ENCODE measurements at regions not wholly inside any gene's neighbourhood (a gene's known extent, or its start where the extent isn't known, plus 50 kb on each side); places are given as distances from the start of the nearest gene placed in this dataset.

DNA sequence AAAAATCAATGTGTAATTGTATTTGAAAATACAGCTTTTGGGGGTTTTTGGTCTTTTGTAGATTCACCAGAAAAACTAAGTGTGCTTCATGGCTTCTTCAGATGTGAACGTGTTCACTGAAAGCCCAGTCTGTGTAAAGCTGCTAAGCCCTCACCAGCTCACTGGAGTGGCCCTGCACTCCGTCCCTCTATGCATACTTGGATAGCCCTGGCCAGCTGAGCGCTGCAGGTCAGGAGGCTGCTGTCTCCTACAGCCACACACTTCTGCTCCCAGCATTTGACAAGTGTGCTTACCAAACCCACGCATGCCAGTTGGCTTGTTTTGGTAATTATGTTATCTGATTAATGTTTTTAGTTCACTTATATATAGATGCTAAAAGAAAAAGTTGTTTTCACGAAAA, 163.5 kb downstream of the TLR5 start:
- Histone ChIP-seq H3K4me3 (ENCODE audit: low read depth, low read length) (no peak overlapping the region), H3K27ac (no peak overlapping the region), H3K27me3 (ENCODE audit: insufficient read depth, low read depth, severe bottlenecking) (no peaks in the 10 kb centered on the region), H3K36me3 (no peaks in the 10 kb centered on the region), H3K9me3 (ENCODE audit: severe bottlenecking) (no peaks in the 10 kb centered on the region)
- no peak for TF ChIP-seq CTCF (IDR thresholded peaks at IDR 0.05; ENCODE audit: low read depth, low read length)
- DNase-seq = no peak

- H3K27ac ChIP-seq = no peak overlapping the region
- H3K9me3 ChIP-seq (ENCODE audit: severe bottlenecking) = no peaks in the 10 kb centered on the region
- no peaks in the 10 kb centered on the region for H3K36me3 ChIP-seq
- no peak for DNase-seq
- no peaks in the 10 kb centered on the region for H3K27me3 ChIP-seq (ENCODE audit: insufficient read depth, low read depth, severe bottlenecking)
- no peak overlapping the region for H3K4me3 ChIP-seq (ENCODE audit: low read depth, low read length)
- TF ChIP-seq CTCF (IDR thresholded peaks at IDR 0.05; ENCODE audit: low read depth, low read length) = no peak
Measured at GRCh38 chr1:222987674-222988076, 155.4 kb downstream of the TLR5 start.

GRCh38 chr1:222989443-222989842, 153.6 kb downstream of the TLR5 start:
- H3K27ac ChIP-seq = no peak overlapping the region

DNA sequence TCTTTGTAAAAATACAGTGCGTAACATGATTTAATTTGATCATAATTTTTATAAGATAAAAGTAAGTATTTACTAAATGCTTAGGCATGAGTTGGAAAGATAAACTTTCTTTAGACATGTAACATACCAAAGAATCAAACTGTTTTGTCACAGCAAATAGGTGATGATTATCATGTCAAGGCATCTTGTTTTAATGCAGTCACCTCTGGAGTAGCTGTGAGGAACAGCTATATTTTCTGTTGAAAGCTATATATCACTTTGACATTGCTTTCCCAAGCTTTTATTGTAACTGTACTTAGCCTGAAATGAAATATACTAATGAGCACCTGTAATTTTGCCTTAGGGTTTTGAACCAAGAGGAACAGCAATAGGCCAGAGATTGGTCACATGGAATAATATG, 151.9 kb downstream of the TLR5 start:
- TF ChIP-seq CTCF (IDR thresholded peaks at IDR 0.05; ENCODE audit: low read depth, low read length) = no peak
- H3K4me3 ChIP-seq (ENCODE audit: low read depth, low read length) = no peak overlapping the region
- DNase-seq = no peak
- no peaks in the 10 kb centered on the region for H3K36me3 ChIP-seq
- H3K9me3 ChIP-seq (ENCODE audit: severe bottlenecking) = no peaks in the 10 kb centered on the region
- no peak overlapping the region for H3K27ac ChIP-seq
- H3K27me3 ChIP-seq (ENCODE audit: insufficient read depth, low read depth, severe bottlenecking) = no peaks in the 10 kb centered on the region

More at GRCh38 chr1:222989443-222989842, 153.6 kb downstream of the TLR5 start:
- no peak for DNase-seq
- H3K36me3 ChIP-seq = no peaks in the 10 kb centered on the region
- no peaks in the 10 kb centered on the region for H3K27me3 ChIP-seq (ENCODE audit: insufficient read depth, low read depth, severe bottlenecking)
- no peak for TF ChIP-seq CTCF (IDR thresholded peaks at IDR 0.05; ENCODE audit: low read depth, low read length)
- no peak overlapping the region for H3K4me3 ChIP-seq (ENCODE audit: low read depth, low read length)
- H3K9me3 ChIP-seq (ENCODE audit: severe bottlenecking) = no peaks in the 10 kb centered on the region

GRCh38 chr1:222991908-222992307, 151.1 kb downstream of the TLR5 start:
- TF ChIP-seq CTCF (IDR thresholded peaks at IDR 0.05; ENCODE audit: low read depth, low read length) = no peak
- H3K4me3 ChIP-seq (ENCODE audit: low read depth, low read length) = no peak overlapping the region
- no peak for DNase-seq

DNA sequence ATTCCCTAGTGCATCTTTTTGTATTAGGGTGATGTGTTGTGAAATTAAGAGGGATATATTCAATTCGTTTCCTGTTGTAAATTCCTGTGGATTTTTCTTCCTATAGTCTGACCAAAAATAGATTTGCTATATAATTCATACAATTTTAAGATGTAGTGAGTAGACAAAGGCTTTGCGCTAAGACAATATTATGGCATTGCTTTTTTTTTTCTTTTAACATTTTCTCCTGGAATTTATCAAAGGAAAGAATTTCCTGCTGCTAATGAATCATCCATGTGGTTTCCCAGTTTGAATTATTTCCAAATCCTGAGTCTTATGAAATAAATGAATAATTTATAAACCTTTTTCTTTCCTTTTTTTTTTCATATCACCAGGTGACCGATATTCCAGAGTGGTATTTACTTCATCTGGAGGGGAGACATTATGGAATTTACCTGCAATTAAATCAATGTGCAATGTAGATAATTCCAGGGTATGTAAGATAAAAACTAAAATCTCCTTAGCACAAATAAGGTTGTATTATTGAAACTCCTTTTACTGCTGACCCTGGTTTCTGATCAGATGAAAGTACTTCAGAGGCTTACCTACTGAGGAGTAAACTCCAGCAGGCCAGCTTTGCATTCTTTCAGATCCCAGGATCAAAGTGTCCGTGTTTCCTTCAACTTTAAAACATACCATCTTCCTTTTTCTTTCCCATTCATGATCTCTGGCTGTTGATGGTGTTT, 148.4 kb downstream of the TLR5 start:
- Histone ChIP-seq H3K4me3 (ENCODE audit: low read depth, low read length) (no peak overlapping the region), H3K9me3 (ENCODE audit: severe bottlenecking) (no peaks in the 10 kb centered on the region), H3K36me3 (no peaks in the 10 kb centered on the region), H3K27me3 (ENCODE audit: insufficient read depth, low read depth, severe bottlenecking) (no peaks in the 10 kb centered on the region), H3K27ac (no peak overlapping the region)
- DNase-seq = no peak
- no peak for TF ChIP-seq CTCF (IDR thresholded peaks at IDR 0.05; ENCODE audit: low read depth, low read length)

More at GRCh38 chr1:222991908-222992307, 151.1 kb downstream of the TLR5 start:
- Histone ChIP-seq H3K36me3 (no peaks in the 10 kb centered on the region), H3K27me3 (ENCODE audit: insufficient read depth, low read depth, severe bottlenecking) (no peaks in the 10 kb centered on the region), H3K9me3 (ENCODE audit: severe bottlenecking) (no peaks in the 10 kb centered on the region), H3K27ac (no peak overlapping the region)

Measured in WERI-Rb-1 (cell line).